Body of pancreas (tissue), 4 donors: ENCODE measurements at regions not wholly inside any gene's neighbourhood (a gene's known extent, or its start where the extent isn't known, plus 50 kb on each side); places are given as distances from the start of the nearest gene placed in this dataset.

Experiments
- POLR2A ChIP-seq, 3 donors: fragments of 450-650 bp; IDR thresholded peaks; one replicate each; pipeline ENCODE4 v1.6.1; 2016; ENCODE audit warnings: antibody characterized with exemption in 3 of 3, mild to moderate bottlenecking in 2 of 3
- TF ChIP-seq, protein P1 (sequence below), 7 experiments: fragments of 450-650 bp in 4 of 7; fragments of 200-600 bp in 3 of 7; sonication (generic) in 3 of 7; IDR thresholded peaks; one replicate each; pipeline ENCODE4 v1.5.1; 2016 to 2019; ENCODE audit warnings: antibody characterized with exemption in 7 of 7

DNA sequence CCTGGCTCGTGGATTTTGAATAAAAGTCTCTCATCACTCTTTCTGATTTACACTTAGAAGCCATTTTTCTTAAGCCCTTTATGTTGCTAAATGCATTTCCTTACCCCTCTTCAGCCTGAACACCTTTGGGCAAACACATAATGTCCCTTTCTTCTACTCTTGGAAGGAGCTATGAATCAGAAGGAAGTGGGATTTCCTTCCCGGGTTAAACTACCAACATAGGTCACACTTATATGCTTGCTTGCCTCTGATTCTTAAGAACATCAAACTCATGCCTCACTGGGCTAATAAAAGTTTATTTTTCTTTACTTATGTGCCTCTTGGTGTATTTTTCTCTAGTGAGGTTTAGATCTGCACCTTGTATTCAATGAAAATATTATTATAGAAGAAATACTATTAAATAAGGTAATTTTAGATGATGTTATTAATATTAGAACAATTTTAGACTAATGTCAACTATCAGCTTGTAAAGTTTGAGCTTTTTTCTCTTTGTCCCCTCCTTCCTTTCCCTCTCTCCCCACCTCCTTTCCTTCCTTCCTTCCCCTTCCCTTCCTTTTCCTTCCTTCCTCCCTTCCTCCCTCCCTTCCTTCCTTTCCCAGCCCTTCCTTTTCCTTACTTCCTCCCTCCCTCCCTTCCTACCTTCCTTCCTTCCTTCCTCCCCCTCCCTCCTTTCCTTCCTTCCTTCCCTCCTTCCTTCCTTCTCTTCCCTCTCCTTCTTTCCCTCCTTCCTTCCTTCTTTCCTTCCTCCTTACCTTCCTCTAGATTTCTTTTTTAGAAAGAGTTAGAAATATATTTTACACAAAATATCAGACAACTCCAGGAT is 66.5 kb upstream of the KCNJ6 start:
- TF ChIP-seq, protein P1, sequence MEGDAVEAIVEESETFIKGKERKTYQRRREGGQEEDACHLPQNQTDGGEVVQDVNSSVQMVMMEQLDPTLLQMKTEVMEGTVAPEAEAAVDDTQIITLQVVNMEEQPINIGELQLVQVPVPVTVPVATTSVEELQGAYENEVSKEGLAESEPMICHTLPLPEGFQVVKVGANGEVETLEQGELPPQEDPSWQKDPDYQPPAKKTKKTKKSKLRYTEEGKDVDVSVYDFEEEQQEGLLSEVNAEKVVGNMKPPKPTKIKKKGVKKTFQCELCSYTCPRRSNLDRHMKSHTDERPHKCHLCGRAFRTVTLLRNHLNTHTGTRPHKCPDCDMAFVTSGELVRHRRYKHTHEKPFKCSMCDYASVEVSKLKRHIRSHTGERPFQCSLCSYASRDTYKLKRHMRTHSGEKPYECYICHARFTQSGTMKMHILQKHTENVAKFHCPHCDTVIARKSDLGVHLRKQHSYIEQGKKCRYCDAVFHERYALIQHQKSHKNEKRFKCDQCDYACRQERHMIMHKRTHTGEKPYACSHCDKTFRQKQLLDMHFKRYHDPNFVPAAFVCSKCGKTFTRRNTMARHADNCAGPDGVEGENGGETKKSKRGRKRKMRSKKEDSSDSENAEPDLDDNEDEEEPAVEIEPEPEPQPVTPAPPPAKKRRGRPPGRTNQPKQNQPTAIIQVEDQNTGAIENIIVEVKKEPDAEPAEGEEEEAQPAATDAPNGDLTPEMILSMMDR (IDR thresholded peaks at IDR 0.05), result no peak
- no peak for TF ChIP-seq POLR2A (IDR thresholded peaks at IDR 0.05)
